ENCODE measurements at regions not wholly inside any gene's neighbourhood (a gene's known extent, or its start where the extent isn't known, plus 50 kb on each side); places are given as distances from the start of the nearest gene placed in this dataset.

DNA sequence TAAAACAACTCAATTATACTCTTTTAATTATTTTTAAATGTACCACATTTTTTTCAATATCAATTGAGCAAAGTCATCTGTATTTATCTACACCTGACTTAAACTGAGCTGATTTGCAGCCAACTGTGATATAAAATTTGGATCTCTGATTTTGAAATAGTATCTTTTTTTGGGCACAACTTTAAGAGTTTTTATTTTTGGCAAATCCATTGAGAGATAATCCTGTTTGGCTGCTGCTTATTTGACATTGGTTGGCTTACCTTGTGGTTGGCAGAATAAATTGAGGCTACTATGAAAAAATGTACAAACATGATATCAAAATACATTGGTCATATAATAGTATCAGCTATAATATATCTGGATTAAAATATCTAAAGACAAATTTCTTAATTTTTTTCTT is 656.0 kb upstream of the NDST4 start:
- intact Hi-C loops (cut with DNase I), result no loop called here
- H3K27me3 ChIP-seq, result no peaks in the 10 kb centered on the region
- no peak for DNase-seq

DNA sequence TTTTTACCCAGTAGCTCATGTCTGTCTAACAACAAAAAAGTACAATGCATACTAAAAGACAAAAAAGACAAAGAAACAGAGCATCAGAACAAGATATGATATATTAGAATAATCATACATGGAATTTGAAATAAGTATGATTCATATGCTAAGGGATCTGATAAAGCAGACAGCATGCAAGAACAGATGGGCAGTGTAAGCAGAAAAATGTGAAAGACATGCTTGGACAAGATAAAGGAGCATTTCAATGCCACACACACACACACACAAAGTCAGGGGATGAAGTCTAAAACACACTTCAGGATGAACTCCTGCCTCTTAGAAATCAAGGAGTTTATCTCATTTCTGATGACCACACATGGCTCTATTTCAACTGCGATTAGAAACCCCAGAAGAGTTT is 649.6 kb upstream of the NDST4 start:
- no peak overlapping the region for H3K27ac ChIP-seq
- DNase-seq, result no peak
- H3K27me3 ChIP-seq, result no peaks in the 10 kb centered on the region
- no peaks in the 10 kb centered on the region for H3K4me1 ChIP-seq
- no peaks in the 10 kb centered on the region for H3K9me3 ChIP-seq
- TF ChIP-seq CTCF (IDR thresholded peaks at IDR 0.05) (no peak), POLR2A (IDR thresholded peaks at IDR 0.05) (no peak)
- no peaks in the 10 kb centered on the region for H3K36me3 ChIP-seq
- intact Hi-C loops (cut with DNase I), result no loop called here
- no peak overlapping the region for H3K4me3 ChIP-seq (replicated peaks in 1 of 3)
- WGBS, 2 donors, result 80 to 86% methylated on average over 1 of the region's 1 CpG

More for the DNA sequence above, 656.0 kb upstream of the NDST4 start:
- H3K9me3 ChIP-seq, result no peaks in the 10 kb centered on the region
- no peak for TF ChIP-seq CTCF (IDR thresholded peaks at IDR 0.05)
- H3K27ac ChIP-seq, result no peak overlapping the region
- no peaks in the 10 kb centered on the region for H3K36me3 ChIP-seq
- no peaks in the 10 kb centered on the region for H3K4me1 ChIP-seq
- H3K4me3 ChIP-seq (replicated peaks in 1 of 3), result no peak overlapping the region

- 66 to 75% methylated on average over 2 of the region's 2 CpGs for WGBS, 2 donors
- H3K27me3 ChIP-seq, result no peaks in the 10 kb centered on the region
- intact Hi-C loops (cut with DNase I), result no loop called here
Observed at GRCh38 chr4:115759231-115759630, 645.8 kb upstream of the NDST4 start.

GRCh38 chr4:115749404-115749803 is 636.0 kb upstream of the NDST4 start:
- no peaks in the 10 kb centered on the region for H3K36me3 ChIP-seq
- H3K4me1 ChIP-seq, result no peaks in the 10 kb centered on the region
- intact Hi-C loops (cut with DNase I), result no loop called here
- H3K9me3 ChIP-seq, result no peaks in the 10 kb centered on the region
- no peak for TF ChIP-seq CTCF (IDR thresholded peaks at IDR 0.05)
- no peak for TF ChIP-seq POLR2A (IDR thresholded peaks at IDR 0.05)
- no peak overlapping the region for H3K27ac ChIP-seq
- H3K4me3 ChIP-seq (replicated peaks in 1 of 3), result no peak overlapping the region
- DNase-seq, result no peak
- no peaks in the 10 kb centered on the region for H3K27me3 ChIP-seq

More at GRCh38 chr4:115759231-115759630, 645.8 kb upstream of the NDST4 start:
- H3K4me1 ChIP-seq, result no peaks in the 10 kb centered on the region
- no peak overlapping the region for H3K4me3 ChIP-seq (replicated peaks in 1 of 3)
- H3K36me3 ChIP-seq, result no peaks in the 10 kb centered on the region
- H3K9me3 ChIP-seq, result no peaks in the 10 kb centered on the region
- H3K27ac ChIP-seq, result no peak overlapping the region
- DNase-seq, result no peak
- no peak for TF ChIP-seq CTCF (IDR thresholded peaks at IDR 0.05)
- TF ChIP-seq POLR2A (IDR thresholded peaks at IDR 0.05), result no peak

DNA sequence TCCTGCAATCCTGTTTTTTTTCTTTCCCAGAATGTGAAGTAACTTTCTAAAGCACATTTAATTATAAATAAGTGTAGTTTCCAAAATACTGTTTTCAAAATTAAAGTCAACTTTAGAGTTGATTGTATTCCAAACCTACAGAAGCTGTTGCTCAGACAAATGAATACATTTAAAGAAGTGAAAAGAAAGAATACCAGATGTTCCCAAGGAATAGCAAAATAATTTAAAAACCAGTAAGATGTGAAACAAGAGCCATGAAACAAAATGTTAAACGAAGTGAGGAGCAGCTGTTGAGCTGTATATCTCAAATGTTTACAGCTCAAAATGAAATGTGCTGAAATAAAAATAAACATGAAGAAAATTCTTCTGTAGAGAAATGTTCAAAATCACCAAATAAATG is 627.4 kb upstream of the NDST4 start:
- no peaks in the 10 kb centered on the region for H3K4me1 ChIP-seq
- no peaks in the 10 kb centered on the region for H3K9me3 ChIP-seq
- H3K36me3 ChIP-seq, result no peaks in the 10 kb centered on the region
- 43 to 47% methylated on average over 1 of the region's 1 CpG for WGBS, 2 donors
- no peak overlapping the region for H3K4me3 ChIP-seq (replicated peaks in 1 of 3)
- no peaks in the 10 kb centered on the region for H3K27me3 ChIP-seq
- intact Hi-C loops (cut with DNase I), result no loop called here
- no peak for TF ChIP-seq CTCF (IDR thresholded peaks at IDR 0.05)
- no peak for TF ChIP-seq POLR2A (IDR thresholded peaks at IDR 0.05)
- no peak for DNase-seq
- no peak overlapping the region for H3K27ac ChIP-seq
